MM.1S (cell line): ENCODE measurements at regions not wholly inside any gene's neighbourhood (a gene's known extent, or its start where the extent isn't known, plus 50 kb on each side); places are given as distances from the start of the nearest gene placed in this dataset.

Experiments
- DNase-seq: peaks from one replicate; pipeline ENCODE4 v3.0.0-alpha.2; 2015
- H2AFZ ChIP-seq: fragments of 300-600 bp; sonication (generic); 2 replicates; pipeline ENCODE4 v1.6.0; 2016; ENCODE audit warnings: antibody characterized with exemption, low read length
- H3F3A ChIP-seq: fragments of 300-600 bp; sonication (generic); 2 replicates; pipeline ENCODE4 v1.6.1; 2016; ENCODE audit warnings: mild to moderate bottlenecking, antibody characterized with exemption, low read length, moderate library complexity, mixed read lengths; ENCODE audit not compliant: insufficient read depth
- H3K27ac ChIP-seq: fragments of 300-600 bp; sonication (generic); 2 replicates; pipeline ENCODE4 v1.5.1; 2016; ENCODE audit warnings: mild to moderate bottlenecking, low read length
- H3K27me3 ChIP-seq: fragments of 300-600 bp; sonication (generic); replicated peaks from 2 replicates; pipeline ENCODE4 v1.6.0; 2016; ENCODE audit warnings: low read length; ENCODE audit not compliant: insufficient read depth
- H3K36me3 ChIP-seq: fragments of 300-600 bp; sonication (generic); replicated peaks from 2 replicates; pipeline ENCODE4 v1.6.1; 2016; ENCODE audit warnings: mild to moderate bottlenecking, low read length, mixed read lengths; ENCODE audit not compliant: insufficient read depth
- H3K4me1 ChIP-seq: fragments of 300-600 bp; sonication (generic); 2 replicates; pipeline ENCODE4 v1.6.1; 2016; ENCODE audit warnings: low read length, mixed read lengths
- H3K4me2 ChIP-seq: fragments of 300-600 bp; sonication (generic); 2 replicates; pipeline ENCODE4 v1.6.0; 2016; ENCODE audit warnings: low read depth, low read length
- H3K4me3 ChIP-seq: fragments of 300-600 bp; sonication (generic); 2 replicates; pipeline ENCODE4 v1.5.1; 2016; ENCODE audit warnings: low read length, mixed read lengths
- H3K79me2 ChIP-seq: fragments of 300-600 bp; sonication (generic); 2 replicates; pipeline ENCODE4 v1.6.1; 2016; ENCODE audit warnings: mixed run types, low read length, mixed read lengths
- H3K9ac ChIP-seq: fragments of 300-600 bp; sonication (generic); 2 replicates; pipeline ENCODE4 v1.6.1; 2016; ENCODE audit warnings: low read length, mixed read lengths
- H3K9me2 ChIP-seq: fragments of 300-600 bp; sonication (generic); replicated peaks from 2 replicates; pipeline ENCODE4 v1.6.1; 2016; ENCODE audit warnings: mild to moderate bottlenecking, low read length, mixed read lengths; ENCODE audit not compliant: insufficient read depth
- H3K9me3 ChIP-seq: fragments of 300-600 bp; sonication (generic); replicated peaks from 2 replicates; pipeline ENCODE4 v1.6.1; 2016; ENCODE audit warnings: mild to moderate bottlenecking, low read length, mixed read lengths; ENCODE audit not compliant: insufficient read depth
- H4K20me1 ChIP-seq: fragments of 300-600 bp; sonication (generic); 2 replicates; pipeline ENCODE4 v1.6.1; 2016; ENCODE audit warnings: mild to moderate bottlenecking, low read length, moderate library complexity, mixed read lengths; ENCODE audit not compliant: insufficient read depth
- EZH2 ChIP-seq: fragments of 300-600 bp; sonication (generic); optimal IDR thresholded peaks from 2 replicates; pipeline ENCODE3; 2017; ENCODE audit warnings: low read depth, mild to moderate bottlenecking, antibody characterized with exemption, low read length, mixed read lengths
- EZH2phosphoT487 ChIP-seq: fragments of 300-600 bp; sonication (generic); IDR thresholded peaks from 2 replicates; pipeline ENCODE4 v1.6.1; 2018; ENCODE audit warnings: antibody characterized with exemption, low read length
- TF ChIP-seq, protein P1 (sequence below): fragments of 300-600 bp; sonication (generic); IDR thresholded peaks from 2 replicates; pipeline ENCODE4 v1.5.1; 2016; ENCODE audit warnings: antibody characterized with exemption, low read length, mixed read lengths

DNA sequence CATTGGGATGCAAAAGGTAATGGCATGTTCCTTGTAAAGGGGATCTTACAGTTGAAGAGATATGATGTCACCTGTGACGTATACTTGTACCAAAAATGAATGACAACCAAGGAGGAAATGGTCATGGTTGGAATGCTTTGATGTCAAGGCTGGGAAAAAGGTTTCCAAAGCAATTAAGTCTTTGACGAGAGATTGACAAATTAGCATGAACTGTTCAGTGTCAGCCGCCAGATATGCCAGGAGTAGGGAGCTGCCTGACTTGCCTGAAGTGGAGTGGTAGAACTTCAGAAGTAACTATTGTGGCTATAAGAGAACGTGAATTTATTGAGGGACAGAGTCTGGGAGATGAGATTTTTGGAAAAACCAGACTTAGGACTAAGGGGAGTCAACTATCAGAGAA lies 88.1 kb downstream of the SEPTIN7 start:
- Histone ChIP-seq H3K9me2 (no peaks in the 10 kb centered on the region), H3K79me2 (peaks cover 8% of the 10 kb centered on the region), H3K36me3 (peaks cover 2% of the 10 kb centered on the region; the same call in 1 of the 2 replicates), H3K4me3 (no peak overlapping the region), H3K27me3 (no peaks in the 10 kb centered on the region), H3K27ac (no peak overlapping the region), H3K9ac (no peak overlapping the region), H3K9me3 (no peaks in the 10 kb centered on the region), H3K4me2 (no peak overlapping the region), H3F3A (no peaks in the 10 kb centered on the region), H3K4me1 (peaks cover 12% of the 10 kb centered on the region), H2AFZ (no peak overlapping the region), H4K20me1 (no peaks in the 10 kb centered on the region)
- no peak for TF ChIP-seq EZH2
- no peak for TF ChIP-seq EZH2phosphoT487
- DNase-seq: no peak

DNA sequence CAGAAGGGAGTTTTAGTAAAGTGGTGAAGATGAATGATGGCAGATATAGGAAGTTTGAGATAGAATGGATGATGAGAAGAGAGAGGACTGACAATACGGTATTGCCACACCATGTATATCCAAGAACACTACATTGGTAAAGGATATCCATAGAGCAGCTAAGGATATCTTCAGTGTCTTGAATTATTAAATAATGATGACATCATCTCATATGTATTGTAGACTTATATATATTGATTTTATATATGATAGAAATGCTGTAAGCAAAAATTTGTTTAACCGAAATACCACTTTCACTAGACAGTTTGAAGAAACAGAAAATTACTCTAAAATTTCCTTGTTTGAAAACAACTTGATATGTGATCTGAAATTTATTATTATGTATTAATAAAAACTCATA lies 89.0 kb downstream of the SEPTIN7 start:
- Histone ChIP-seq H3K4me2 (no peak overlapping the region), H3K9me2 (no peaks in the 10 kb centered on the region), H3K4me3 (no peak overlapping the region), H3K27ac (peak overlapping the region; percentile 20; the same call in 1 of the 2 replicates), H3F3A (no peaks in the 10 kb centered on the region), H3K4me1 (peaks cover 12% of the 10 kb centered on the region), H3K79me2 (peaks cover 8% of the 10 kb centered on the region), H3K36me3 (peaks cover 2% of the 10 kb centered on the region; the same call in 1 of the 2 replicates), H4K20me1 (no peaks in the 10 kb centered on the region), H3K9me3 (no peaks in the 10 kb centered on the region), H3K27me3 (no peaks in the 10 kb centered on the region), H3K9ac (no peak overlapping the region), H2AFZ (no peak overlapping the region)
- TF ChIP-seq EZH2 (no peak), EZH2phosphoT487 (no peak)
- TF ChIP-seq, protein P1, sequence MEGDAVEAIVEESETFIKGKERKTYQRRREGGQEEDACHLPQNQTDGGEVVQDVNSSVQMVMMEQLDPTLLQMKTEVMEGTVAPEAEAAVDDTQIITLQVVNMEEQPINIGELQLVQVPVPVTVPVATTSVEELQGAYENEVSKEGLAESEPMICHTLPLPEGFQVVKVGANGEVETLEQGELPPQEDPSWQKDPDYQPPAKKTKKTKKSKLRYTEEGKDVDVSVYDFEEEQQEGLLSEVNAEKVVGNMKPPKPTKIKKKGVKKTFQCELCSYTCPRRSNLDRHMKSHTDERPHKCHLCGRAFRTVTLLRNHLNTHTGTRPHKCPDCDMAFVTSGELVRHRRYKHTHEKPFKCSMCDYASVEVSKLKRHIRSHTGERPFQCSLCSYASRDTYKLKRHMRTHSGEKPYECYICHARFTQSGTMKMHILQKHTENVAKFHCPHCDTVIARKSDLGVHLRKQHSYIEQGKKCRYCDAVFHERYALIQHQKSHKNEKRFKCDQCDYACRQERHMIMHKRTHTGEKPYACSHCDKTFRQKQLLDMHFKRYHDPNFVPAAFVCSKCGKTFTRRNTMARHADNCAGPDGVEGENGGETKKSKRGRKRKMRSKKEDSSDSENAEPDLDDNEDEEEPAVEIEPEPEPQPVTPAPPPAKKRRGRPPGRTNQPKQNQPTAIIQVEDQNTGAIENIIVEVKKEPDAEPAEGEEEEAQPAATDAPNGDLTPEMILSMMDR: no peak
- no peak for DNase-seq

DNA sequence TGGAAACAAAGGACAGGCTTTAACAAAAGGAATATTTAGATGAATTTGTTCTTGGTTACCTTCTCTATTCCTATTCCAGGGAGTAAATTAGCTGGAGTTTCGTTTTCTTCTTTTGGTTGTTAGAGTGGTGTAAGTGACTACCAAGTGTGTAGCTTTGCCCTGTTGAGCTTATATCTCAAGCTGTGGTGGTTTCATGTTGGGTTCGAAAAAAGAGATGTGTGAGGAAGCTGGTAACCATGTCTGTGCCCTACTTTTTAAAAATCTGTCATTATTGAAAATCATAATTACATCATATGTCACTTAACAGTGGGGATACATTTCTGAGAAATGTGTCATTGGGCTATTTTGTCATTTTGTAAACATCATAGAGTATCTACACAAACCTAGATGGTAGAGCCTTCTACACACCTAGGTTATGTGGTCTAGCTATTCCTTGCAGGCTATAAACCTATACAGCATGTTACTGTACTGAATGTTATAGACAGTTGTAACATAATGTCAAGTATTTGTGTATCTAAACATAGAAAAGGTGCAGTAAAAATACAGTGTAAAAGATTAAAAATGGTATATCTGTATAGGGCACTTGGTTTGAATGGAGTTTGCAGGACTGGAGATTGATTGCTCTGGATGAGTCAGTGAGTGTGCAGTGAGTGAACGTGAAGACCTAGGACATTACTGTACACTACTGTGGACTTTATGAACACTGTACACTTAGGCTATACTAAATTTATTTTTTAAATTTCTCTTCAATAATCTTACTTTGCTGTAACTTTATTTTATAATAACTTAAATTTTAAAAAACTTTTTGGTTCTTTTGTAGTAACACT lies 90.4 kb downstream of the SEPTIN7 start:
- no peak overlapping the region for H2AFZ ChIP-seq
- H4K20me1 ChIP-seq: no peaks in the 10 kb centered on the region
- no peak overlapping the region for H3K9ac ChIP-seq
- no peak for DNase-seq
- peak overlapping the region; percentile 29; the same call in 1 of the 2 replicates for H3K4me2 ChIP-seq
- H3F3A ChIP-seq: no peaks in the 10 kb centered on the region
- H3K4me3 ChIP-seq: no peak overlapping the region
- no peaks in the 10 kb centered on the region for H3K9me2 ChIP-seq
- no peak for TF ChIP-seq EZH2
- TF ChIP-seq, protein P1: no peak
- peaks cover 8% of the 10 kb centered on the region for H3K79me2 ChIP-seq
- H3K27ac ChIP-seq: peak overlapping the region; percentile 20; the same call in 1 of the 2 replicates
- H3K4me1 ChIP-seq: peaks cover 12% of the 10 kb centered on the region
- no peaks in the 10 kb centered on the region for H3K27me3 ChIP-seq
- peaks cover 2% of the 10 kb centered on the region; the same call in 1 of the 2 replicates for H3K36me3 ChIP-seq
- H3K9me3 ChIP-seq: no peaks in the 10 kb centered on the region

DNA sequence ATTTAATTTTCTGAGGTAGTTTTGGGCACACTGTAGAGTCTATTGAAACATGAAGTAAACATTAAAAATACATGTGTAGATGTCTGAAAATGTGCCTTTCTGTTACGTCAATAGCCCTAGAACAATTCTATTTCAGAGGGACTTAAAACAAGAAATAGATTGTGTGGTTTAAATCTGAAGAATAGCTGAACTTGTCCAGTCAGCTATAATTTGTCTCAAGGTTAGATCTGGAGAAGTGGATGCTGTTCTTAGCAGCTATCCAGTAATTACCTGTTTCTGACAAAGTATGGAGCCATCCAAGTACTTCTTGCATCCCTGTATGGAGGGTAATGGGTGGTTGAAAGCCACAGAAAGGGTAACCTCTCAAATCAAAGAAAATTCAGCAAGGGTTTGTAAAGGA lies 92.8 kb downstream of the SEPTIN7 start:
- Histone ChIP-seq H3K36me3 (no peaks in the 10 kb centered on the region; the same call in 1 of the 2 replicates), H3K4me1 (peaks cover 12% of the 10 kb centered on the region), H3K9ac (no peak overlapping the region), H3K79me2 (peaks cover 8% of the 10 kb centered on the region), H4K20me1 (no peaks in the 10 kb centered on the region), H3K9me3 (no peaks in the 10 kb centered on the region), H3K27me3 (no peaks in the 10 kb centered on the region), H2AFZ (no peak overlapping the region), H3F3A (no peaks in the 10 kb centered on the region), H3K4me2 (no peak overlapping the region), H3K4me3 (no peak overlapping the region), H3K9me2 (no peaks in the 10 kb centered on the region), H3K27ac (no peak overlapping the region)
- TF ChIP-seq EZH2phosphoT487 (no peak), EZH2 (no peak)
- TF ChIP-seq, protein P1: no peak
- no peak for DNase-seq
